ENCODE measurements at regions not wholly inside any gene's neighbourhood (a gene's known extent, or its start where the extent isn't known, plus 50 kb on each side); places are given as distances from the start of the nearest gene placed in this dataset.

DNA sequence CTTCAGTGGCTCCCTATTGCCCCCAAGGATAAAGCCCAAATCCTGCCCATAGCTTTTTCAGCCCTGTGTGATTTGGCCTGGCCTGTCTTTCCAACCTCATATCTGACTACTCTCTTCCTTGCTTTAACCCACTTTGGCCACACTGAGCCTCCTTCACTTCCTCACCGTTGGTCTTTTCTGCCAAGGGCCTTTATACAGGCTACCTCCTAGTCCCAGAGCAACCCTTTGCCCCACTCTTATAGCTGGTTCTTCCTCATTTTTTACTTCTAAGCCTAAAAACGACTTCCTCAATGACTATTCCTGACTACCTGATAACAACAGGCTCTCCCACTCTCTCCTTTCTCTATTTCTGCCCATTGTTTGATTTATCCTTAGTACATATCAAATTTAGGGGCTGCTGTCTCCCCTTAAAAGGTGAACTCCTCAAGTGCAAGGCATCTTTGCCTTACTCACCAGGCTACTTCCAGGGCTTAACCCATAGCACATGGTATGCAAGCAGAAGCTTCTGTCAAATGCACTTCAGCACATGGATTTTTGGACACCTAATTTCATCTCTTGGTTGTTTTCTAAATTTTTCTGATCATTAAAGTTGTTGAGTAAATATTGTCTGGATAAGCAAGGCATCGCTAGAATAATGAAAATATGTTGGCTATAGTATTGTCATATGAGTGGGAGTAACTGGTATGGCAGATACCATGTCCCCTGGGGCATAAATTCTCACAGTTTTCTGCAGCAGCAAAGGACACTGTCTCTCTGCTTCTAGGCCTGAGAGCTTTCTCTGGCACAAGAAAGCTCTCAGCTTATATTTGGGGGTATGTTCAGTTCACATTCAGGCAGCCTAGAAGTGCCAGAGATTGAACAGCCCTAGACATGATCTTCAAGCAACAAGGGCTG lies 201.5 kb upstream of the GPR26 start:
- WGBS, 2 experiments (ENCODE audit: low coverage in 1 of 2, low lambda C conversion rate in 2 of 2, missing lambda C conversion rate in 2 of 2), result 16 to 17% methylated on average over 3 of the region's 3 CpGs
- H3K4me2 ChIP-seq (ENCODE audit: unreplicated experiment), result no peak overlapping the region

DNA sequence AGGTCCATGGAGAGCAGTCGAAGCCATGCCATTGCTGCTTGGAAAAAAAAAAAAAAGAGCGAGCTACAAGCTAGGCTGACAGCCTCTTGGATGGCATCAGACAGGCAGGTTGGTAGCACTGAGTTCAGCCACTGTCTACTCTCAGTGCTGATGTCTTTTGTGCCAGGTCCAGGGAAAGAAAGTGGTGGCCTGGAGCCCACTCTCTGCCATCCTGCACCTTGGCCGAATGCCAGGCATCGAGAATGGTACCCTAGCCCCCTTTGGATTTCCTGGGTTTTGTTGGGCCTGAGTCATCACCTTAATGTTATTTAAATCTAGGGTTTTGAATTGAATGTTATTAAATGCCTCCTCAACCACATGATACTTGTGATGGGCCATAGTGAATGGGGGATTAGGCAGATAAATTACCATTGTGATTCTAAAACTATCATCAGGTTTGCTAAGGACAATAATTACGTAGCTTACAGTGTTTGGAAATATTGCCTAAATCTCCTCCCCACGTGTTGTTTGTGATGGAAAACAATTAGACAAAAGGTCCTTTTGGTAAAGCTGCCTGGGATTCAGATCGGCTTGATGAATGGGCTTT lies 195.7 kb upstream of the GPR26 start:
- Histone ChIP-seq H4K20me1 (ENCODE audit: insufficient read depth) (no peaks in the 10 kb centered on the region), H3K4me1 (ENCODE audit: insufficient read depth) (no peaks in the 10 kb centered on the region), H2AFZ (no peak overlapping the region), H3K9me3 (ENCODE audit: low read depth) (no peaks in the 10 kb centered on the region), H3K9me2 (ENCODE audit: insufficient read depth) (no peaks in the 10 kb centered on the region), H3F3A (ENCODE audit: insufficient read depth) (no peaks in the 10 kb centered on the region), H3K4me3 (no peak overlapping the region), H3K36me3 (ENCODE audit: low read depth) (no peaks in the 10 kb centered on the region), H3K9ac (no peak overlapping the region), H3K4me2 (ENCODE audit: unreplicated experiment) (no peak overlapping the region), H3K79me2 (ENCODE audit: insufficient read depth) (no peaks in the 10 kb centered on the region), H3K27ac (no peak overlapping the region), H3K27me3 (replicated peaks; ENCODE audit: insufficient read depth) (no peaks in the 10 kb centered on the region)
- no peak for DNase-seq
- 17 to 28% methylated on average over 7 of the region's 7 CpGs for WGBS, 2 experiments (ENCODE audit: low coverage in 1 of 2, low lambda C conversion rate in 2 of 2, missing lambda C conversion rate in 2 of 2)
- no peak for TF ChIP-seq EZH2phosphoT487 (IDR thresholded peaks at IDR 0.05; ENCODE audit: insufficient read depth, low read depth)
- TF ChIP-seq EZH2 (IDR thresholded peaks at IDR 0.05; ENCODE audit: insufficient read depth, poor library complexity, severe bottlenecking), result no peak
- in situ Hi-C loops (cut with MboI), result no loop called here

More for the DNA sequence above, 201.5 kb upstream of the GPR26 start:
- no peaks in the 10 kb centered on the region for H3K36me3 ChIP-seq (ENCODE audit: low read depth)
- no peak overlapping the region for H3K9ac ChIP-seq
- no peak overlapping the region for H3K27ac ChIP-seq
- no peak overlapping the region for H2AFZ ChIP-seq
- no peaks in the 10 kb centered on the region for H4K20me1 ChIP-seq (ENCODE audit: insufficient read depth)
- H3K79me2 ChIP-seq (ENCODE audit: insufficient read depth), result no peaks in the 10 kb centered on the region
- H3K9me3 ChIP-seq (ENCODE audit: low read depth), result no peaks in the 10 kb centered on the region
- H3F3A ChIP-seq (ENCODE audit: insufficient read depth), result no peaks in the 10 kb centered on the region
- H3K4me3 ChIP-seq, result no peak overlapping the region
- H3K9me2 ChIP-seq (ENCODE audit: insufficient read depth), result no peaks in the 10 kb centered on the region
- TF ChIP-seq EZH2 (IDR thresholded peaks at IDR 0.05; ENCODE audit: insufficient read depth, poor library complexity, severe bottlenecking), result no peak
- no peak for TF ChIP-seq EZH2phosphoT487 (IDR thresholded peaks at IDR 0.05; ENCODE audit: insufficient read depth, low read depth)
- in situ Hi-C loops (cut with MboI), result no loop called here
- H3K27me3 ChIP-seq (replicated peaks; ENCODE audit: insufficient read depth), result no peaks in the 10 kb centered on the region
- no peak for DNase-seq
- no peaks in the 10 kb centered on the region for H3K4me1 ChIP-seq (ENCODE audit: insufficient read depth)

DNA sequence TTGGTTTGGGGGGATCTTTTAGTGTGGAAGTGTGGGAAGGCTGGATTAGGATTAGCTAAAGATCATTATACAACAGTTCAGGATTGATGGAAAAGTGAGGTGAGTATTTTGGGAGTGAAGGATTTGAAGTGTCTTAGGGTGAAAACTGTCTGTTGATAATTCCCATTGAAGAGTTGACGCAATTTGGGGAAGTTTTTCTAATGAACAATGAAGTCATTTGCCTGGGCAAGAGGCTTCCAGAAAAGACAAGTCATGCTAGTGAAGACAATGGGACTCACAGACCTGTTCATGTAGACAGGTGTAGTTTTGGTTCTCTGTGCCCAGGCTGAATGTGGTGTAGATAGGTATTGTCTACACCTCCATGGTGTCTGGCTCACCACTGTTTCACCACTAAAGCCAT lies 194.3 kb upstream of the GPR26 start:
- Histone ChIP-seq H3K9me3 (ENCODE audit: low read depth) (no peaks in the 10 kb centered on the region), H3K4me1 (ENCODE audit: insufficient read depth) (no peaks in the 10 kb centered on the region), H3K4me2 (ENCODE audit: unreplicated experiment) (no peak overlapping the region), H3K27ac (no peak overlapping the region), H3K9me2 (ENCODE audit: insufficient read depth) (no peaks in the 10 kb centered on the region), H2AFZ (no peak overlapping the region), H3K4me3 (no peak overlapping the region), H3K27me3 (replicated peaks; ENCODE audit: insufficient read depth) (no peaks in the 10 kb centered on the region), H3K36me3 (ENCODE audit: low read depth) (no peaks in the 10 kb centered on the region), H3F3A (ENCODE audit: insufficient read depth) (no peaks in the 10 kb centered on the region), H4K20me1 (ENCODE audit: insufficient read depth) (no peaks in the 10 kb centered on the region), H3K79me2 (ENCODE audit: insufficient read depth) (no peaks in the 10 kb centered on the region), H3K9ac (no peak overlapping the region)
- in situ Hi-C loops (cut with MboI), result no loop called here
- DNase-seq, result no peak
- 27 to 42% methylated on average over 1 of the region's 1 CpG for WGBS, 2 experiments (ENCODE audit: low coverage in 1 of 2, low lambda C conversion rate in 2 of 2, missing lambda C conversion rate in 2 of 2)
- TF ChIP-seq EZH2phosphoT487 (IDR thresholded peaks at IDR 0.05; ENCODE audit: insufficient read depth, low read depth), result no peak
- no peak for TF ChIP-seq EZH2 (IDR thresholded peaks at IDR 0.05; ENCODE audit: insufficient read depth, poor library complexity, severe bottlenecking)

DNA sequence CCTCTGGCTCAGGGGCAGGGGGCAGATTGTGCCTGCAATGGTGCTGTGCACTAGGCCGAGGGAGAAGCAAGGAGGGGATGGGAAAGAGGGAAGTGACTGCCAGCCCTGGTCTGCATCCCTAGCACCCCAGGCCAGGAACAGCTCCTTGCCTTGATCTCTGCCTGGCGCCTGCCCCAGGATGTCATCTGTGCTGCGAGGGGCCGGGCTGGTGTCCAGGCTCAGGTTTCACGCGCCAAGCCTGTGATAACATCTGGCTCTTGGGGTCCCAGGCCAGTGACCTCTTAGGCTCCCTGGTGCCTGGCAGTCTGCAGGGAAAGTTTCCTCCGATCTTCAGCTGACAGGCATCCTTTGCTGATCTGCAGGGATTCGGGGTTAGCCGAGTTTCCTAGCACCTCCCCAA lies 193.5 kb upstream of the GPR26 start:
- no peak for DNase-seq

More for the DNA sequence above, 193.5 kb upstream of the GPR26 start:
- Histone ChIP-seq H3K9ac (no peak overlapping the region), H3K4me3 (no peak overlapping the region), H3K4me2 (ENCODE audit: unreplicated experiment) (no peak overlapping the region), H3K79me2 (ENCODE audit: insufficient read depth) (no peaks in the 10 kb centered on the region), H3K9me3 (ENCODE audit: low read depth) (no peaks in the 10 kb centered on the region), H3F3A (ENCODE audit: insufficient read depth) (no peaks in the 10 kb centered on the region), H3K27ac (no peak overlapping the region), H2AFZ (no peak overlapping the region), H3K36me3 (ENCODE audit: low read depth) (no peaks in the 10 kb centered on the region), H3K4me1 (ENCODE audit: insufficient read depth) (no peaks in the 10 kb centered on the region), H3K27me3 (replicated peaks; ENCODE audit: insufficient read depth) (no peaks in the 10 kb centered on the region), H4K20me1 (ENCODE audit: insufficient read depth) (no peaks in the 10 kb centered on the region), H3K9me2 (ENCODE audit: insufficient read depth) (no peaks in the 10 kb centered on the region)
- 1 to 4% methylated on average over 9 of the region's 9 CpGs for WGBS, 2 experiments (ENCODE audit: low coverage in 1 of 2, low lambda C conversion rate in 2 of 2, missing lambda C conversion rate in 2 of 2)
- in situ Hi-C loops (cut with MboI), result no loop called here
- no peak for TF ChIP-seq EZH2 (IDR thresholded peaks at IDR 0.05; ENCODE audit: insufficient read depth, poor library complexity, severe bottlenecking)
- no peak for TF ChIP-seq EZH2phosphoT487 (IDR thresholded peaks at IDR 0.05; ENCODE audit: insufficient read depth, low read depth)

Measured in GM23248 (cell line).